Endothelial cell of umbilical vein (primary cell): ENCODE measurements at regions not wholly inside any gene's neighbourhood (a gene's known extent, or its start where the extent isn't known, plus 50 kb on each side); places are given as distances from the start of the nearest gene placed in this dataset.

ENCODE experiments used
- BruUV-seq: library from RNA; stranded (reverse); fragments of 400-500 nt; replicated peaks from 2 replicates; lab custom pipeline; 2021; lab: Mats Ljungman, UMichigan
- CTCF ChIA-PET: fragments of 300-600, 350-600 bp; sonication (Branson Sonifier 250); formaldehyde crosslinking; loops from one replicate; lab custom pipeline; 2021; ENCODE audit warnings: antibody characterized with exemption, inconsistent platforms; lab: Charles Lee
- POLR2A ChIA-PET: fragments of 300-600, 350-600 bp; sonication (Branson Sonifier 250); formaldehyde crosslinking; loops from one replicate; lab custom pipeline; 2021; ENCODE audit warnings: antibody characterized with exemption, inconsistent platforms; lab: Charles Lee
- DNase-seq: peaks from one replicate; pipeline ENCODE4 v3.0.0-alpha.2; 2011; ENCODE audit warnings: low read depth, low spot score
- FAIRE-seq: peaks from 2 replicates; lab custom pipeline; 2011; peaks lifted over from hg19 to GRCh38; lab: Jason Lieb, UNC
- H2AFZ ChIP-seq: 2 replicates; pipeline ENCODE4 v1.6.0; 2012; ENCODE audit warnings: low read depth, low read length, control low read depth, inconsistent platforms
- H3K27ac ChIP-seq: 2 replicates; pipeline ENCODE4 v1.5.1; 2011; ENCODE audit warnings: low read depth, mild to moderate bottlenecking, control low read depth, low read length, moderate library complexity; ENCODE audit not compliant: insufficient read depth
- H3K27me3 ChIP-seq, 2 experiments: 2 replicates each; pipeline versions ENCODE4 v1.6.0 to v1.6.1; 2011; ENCODE audit warnings: low read length in 2 of 2, mixed read lengths in 1 of 2; ENCODE audit not compliant: control insufficient read depth in 2 of 2, insufficient read depth in 2 of 2
- H3K36me3 ChIP-seq, 2 experiments: 2 replicates in 1 of 2; 3 replicates in 1 of 2; pipeline ENCODE4 v1.5.1; 2011; ENCODE audit warnings: low read length in 2 of 2, mild to moderate bottlenecking in 1 of 2, moderate library complexity in 1 of 2; ENCODE audit not compliant: control insufficient read depth in 2 of 2, insufficient read depth in 2 of 2; ENCODE audit errors: extremely low read depth in 1 of 2
- H3K4me1 ChIP-seq: 3 replicates; pipeline ENCODE4 v1.5.1; 2011; ENCODE audit warnings: mild to moderate bottlenecking, low read length; ENCODE audit not compliant: control insufficient read depth, insufficient read depth; ENCODE audit errors: extremely low read depth
- H3K4me2 ChIP-seq: 2 replicates; pipeline ENCODE4 v1.6.1; 2011; ENCODE audit warnings: low read length, control low read depth, mixed read lengths; ENCODE audit not compliant: insufficient read depth
- H3K4me3 ChIP-seq, 3 experiments: fragments of 200-600 bp in 1 of 3; sonication (generic), shearing (Covaris generic) in 1 of 3; replicated peaks in 1 of 3; 2 replicates each; pipeline ENCODE4 v1.5.1; 2011 to 2016; ENCODE audit warnings: control low read depth in 3 of 3, low read length in 3 of 3, mild to moderate bottlenecking in 2 of 3, inconsistent platforms in 1 of 3, low read depth in 1 of 3, moderate library complexity in 1 of 3; ENCODE audit not compliant: insufficient read depth in 1 of 3
- H3K79me2 ChIP-seq: 2 replicates; pipeline ENCODE4 v1.6.0; 2012; ENCODE audit warnings: low read length, inconsistent platforms; ENCODE audit not compliant: control insufficient read depth, insufficient read depth
- H3K9ac ChIP-seq: replicated peaks from 2 replicates; pipeline ENCODE3; 2011; ENCODE audit warnings: low read length, control low read depth; ENCODE audit not compliant: insufficient read depth; ENCODE audit errors: extremely low read depth
- H3K9me1 ChIP-seq: replicated peaks from 3 replicates; pipeline ENCODE4 v1.6.0; 2011; ENCODE audit warnings: mild to moderate bottlenecking, low read length; ENCODE audit not compliant: control insufficient read depth, insufficient read depth; ENCODE audit errors: extremely low read depth
- H3K9me3 ChIP-seq: replicated peaks from 2 replicates; pipeline ENCODE4 v1.5.1; 2012; ENCODE audit warnings: low read length, inconsistent platforms; ENCODE audit not compliant: control insufficient read depth, insufficient read depth
- H4K20me1 ChIP-seq: replicated peaks from 2 replicates; pipeline ENCODE3; 2011; ENCODE audit warnings: mild to moderate bottlenecking, low read length; ENCODE audit not compliant: control insufficient read depth, insufficient read depth; ENCODE audit errors: extremely low read depth
- CTCF ChIP-seq, 2 donors: IDR thresholded peaks; 1 replicate in 1 of 2; 2 replicates in 1 of 2; pipeline ENCODE4 v1.5.1; 2011; ENCODE audit warnings: low read length in 2 of 2, mild to moderate bottlenecking in 2 of 2, moderate library complexity in 2 of 2, control low read depth in 1 of 2, inconsistent platforms in 1 of 2, low read depth in 1 of 2; ENCODE audit not compliant: insufficient read depth in 1 of 2; ENCODE audit errors: extremely low read depth in 1 of 2
- EZH2 ChIP-seq: IDR thresholded peaks from 2 replicates; pipeline ENCODE4 v1.6.1; 2012; ENCODE audit warnings: borderline replicate concordance, low read depth, mild to moderate bottlenecking, moderate library complexity, low read length, inconsistent platforms; ENCODE audit not compliant: severe bottlenecking
- FOS ChIP-seq: IDR thresholded peaks from 2 replicates; pipeline ENCODE4 v1.6.1; 2011; ENCODE audit warnings: mild to moderate bottlenecking, low read length, moderate library complexity, borderline replicate concordance; ENCODE audit not compliant: insufficient read depth
- GATA2 ChIP-seq: IDR thresholded peaks from 2 replicates; pipeline ENCODE4 v1.7.0; 2011; ENCODE audit warnings: low read depth, mild to moderate bottlenecking, moderate library complexity, mixed read lengths, low read length; ENCODE audit not compliant: insufficient read length, insufficient read depth
- JUN ChIP-seq: IDR thresholded peaks from 2 replicates; pipeline ENCODE4 v1.6.1; 2011; ENCODE audit warnings: borderline replicate concordance, low read depth; ENCODE audit not compliant: insufficient read length, insufficient read depth
- MAX ChIP-seq: IDR thresholded peaks from 2 replicates; pipeline ENCODE4 v1.6.1; 2011; ENCODE audit not compliant: insufficient read depth, insufficient read length
- MYC ChIP-seq: IDR thresholded peaks from one replicate; pipeline ENCODE4 v1.6.1; 2011; ENCODE audit warnings: mild to moderate bottlenecking, low read depth, low read length
- POLR2A ChIP-seq: IDR thresholded peaks from 2 replicates; pipeline ENCODE4 v1.6.1; 2012; ENCODE audit warnings: low read depth, mild to moderate bottlenecking, control low read depth, low read length
- POLR2AphosphoS5 ChIP-seq: IDR thresholded peaks from 2 replicates; pipeline ENCODE4 v1.6.1; 2012; ENCODE audit warnings: low read depth, mild to moderate bottlenecking, control low read depth, low read length, moderate library complexity; ENCODE audit not compliant: insufficient read depth
- dilution Hi-C: fragments of 300-500 bp; cut with MboI; formaldehyde crosslinking; loops from one replicate; pipeline ENCODE4 v1.15.0; 2019; ENCODE audit warnings: low sequenced_read_pairs; ENCODE audit not compliant: extremely low pct_ligation_motif_present
- intact Hi-C: fragments of 100-400 bp; cut with micrococcal nuclease; formaldehyde crosslinking; loops from one replicate; pipeline ENCODE4 v1.10.0; 2022

- FAIRE-seq: no peak
- H3K79me2 ChIP-seq: no peaks in the 10 kb centered on the region
- TF ChIP-seq FOS (no peak), MAX (no peak), POLR2AphosphoS5 (no peak)
- H3K9me1 ChIP-seq: no peaks in the 10 kb centered on the region
- no peaks in the 10 kb centered on the region for H4K20me1 ChIP-seq
- H3K36me3 ChIP-seq: no peaks in the 10 kb centered on the region
- no peaks in the 10 kb centered on the region for H3K27me3 ChIP-seq
- no peak overlapping the region for H3K4me3 ChIP-seq
- DNase-seq: no peak
- H3K4me1 ChIP-seq: no peaks in the 10 kb centered on the region
- dilution Hi-C loops (no loop called here), intact Hi-C loops (no loop called here)
- no peak overlapping the region for H3K9ac ChIP-seq
- H2AFZ ChIP-seq: no peak overlapping the region
- CTCF ChIA-PET: no interaction called here
- POLR2A ChIA-PET: no interaction called here
- no TSS peak for BruUV-seq
- H3K27ac ChIP-seq: no peak overlapping the region
- H3K4me2 ChIP-seq: no peak overlapping the region
- peaks cover 1% of the 10 kb centered on the region for H3K9me3 ChIP-seq
Measured at GRCh38 chr4:189826657-189827056, 114.0 kb upstream of the FRG1 start.

GRCh38 chr4:189828081-189828697 is 112.5 kb upstream of the FRG1 start:
- ChIA-PET CTCF (no interaction called here), POLR2A (no interaction called here)
- dilution Hi-C loops (no loop called here), intact Hi-C loops (no loop called here)
- Histone ChIP-seq H3K9ac (no peak overlapping the region), H3K9me3 (peaks cover 6% of the 10 kb centered on the region), H3K4me2 (no peak overlapping the region), H3K4me1 (no peaks in the 10 kb centered on the region), H3K36me3 (no peaks in the 10 kb centered on the region), H4K20me1 (no peaks in the 10 kb centered on the region), H3K27ac (no peak overlapping the region), H3K4me3 (no peak overlapping the region), H3K9me1 (no peaks in the 10 kb centered on the region), H2AFZ (no peak overlapping the region), H3K27me3 (no peaks in the 10 kb centered on the region), H3K79me2 (no peaks in the 10 kb centered on the region)
- no peak for TF ChIP-seq MYC
- TF ChIP-seq EZH2: no peak
- TF ChIP-seq FOS: no peak
- no peak for TF ChIP-seq CTCF (IDR thresholded peaks at IDR 0.05; ENCODE audit: extremely low read depth in 1 of 2, insufficient read depth in 1 of 2, low read depth in 1 of 2, low read length in 2 of 2)
- no peak for TF ChIP-seq JUN
- no peak for TF ChIP-seq MAX
- TF ChIP-seq GATA2: no peak
- TF ChIP-seq POLR2AphosphoS5: no peak
- no peak for TF ChIP-seq POLR2A
- no TSS peak for BruUV-seq
- DNase-seq (no peak), FAIRE-seq (no peak)
